HG03175 (cell line): ENCODE measurements at regions not wholly inside any gene's neighbourhood (a gene's known extent, or its start where the extent isn't known, plus 50 kb on each side); places are given as distances from the start of the nearest gene placed in this dataset.
"Not testable (repeated sequence)": the region's sequence is repeated elsewhere in the genome, so short reads cannot be mapped to it uniquely, and the experiment has no call there.

Experiments used
- ATAC-seq: cut with Tn5 transposase; IDR thresholded peaks from one replicate; pipeline ENCODE4 v1.9.1; 2021; ENCODE audit warnings: mild to moderate bottlenecking, moderate library complexity; ENCODE audit not compliant: unreplicated experiment

GRCh38 chr4:19187691-19188090, 1064.0 kb upstream of the SLIT2 start:
- no peak for ATAC-seq

- ATAC-seq: no peak
These were observed 1064.6 kb upstream of the SLIT2 start for GRCh38 chr4:19187096-19187495.

- not testable (repeated sequence) for ATAC-seq
These were observed 1070.1 kb upstream of the SLIT2 start for GRCh38 chr4:19181631-19182030.

GRCh38 chr4:19178835-19179234, 1072.9 kb upstream of the SLIT2 start:
- no peak for ATAC-seq

GRCh38 chr4:19177616-19178015, 1074.1 kb upstream of the SLIT2 start:
- no peak for ATAC-seq

- ATAC-seq: no peak
These were observed 1079.9 kb upstream of the SLIT2 start for GRCh38 chr4:19171832-19172231.

GRCh38 chr4:19167311-19167710, 1084.4 kb upstream of the SLIT2 start:
- no peak for ATAC-seq

- ATAC-seq: no peak
These were observed 1087.4 kb upstream of the SLIT2 start for GRCh38 chr4:19164334-19164733.

GRCh38 chr4:19159874-19160273, 1091.8 kb upstream of the SLIT2 start:
- no peak for ATAC-seq

- ATAC-seq: no peak
These were observed 1093.4 kb upstream of the SLIT2 start for GRCh38 chr4:19158107-19158809.

GRCh38 chr4:19156786-19157185, 1094.9 kb upstream of the SLIT2 start:
- no peak for ATAC-seq

- no peak for ATAC-seq
These were observed 1096.1 kb upstream of the SLIT2 start for GRCh38 chr4:19155568-19155967.

- ATAC-seq: not testable (repeated sequence)
These were observed 1097.4 kb upstream of the SLIT2 start for GRCh38 chr4:19154267-19154666.

- no peak for ATAC-seq
These were observed 1099.4 kb upstream of the SLIT2 start for GRCh38 chr4:19152264-19152663.

- no peak for ATAC-seq
These were observed 1100.0 kb upstream of the SLIT2 start for GRCh38 chr4:19151684-19152083.

GRCh38 chr4:19146038-19146437, 1105.7 kb upstream of the SLIT2 start:
- ATAC-seq: no peak

GRCh38 chr4:19135895-19136633, 1114.5 kb upstream of the LCORL start:
- ATAC-seq: no peak

- ATAC-seq: no peak
These were observed 1113.1 kb upstream of the LCORL start for GRCh38 chr4:19134685-19135084.

GRCh38 chr4:19133315-19133714, 1111.8 kb upstream of the LCORL start:
- no peak for ATAC-seq

- no peak for ATAC-seq
These were observed 1109.3 kb upstream of the LCORL start for GRCh38 chr4:19130866-19131265.

GRCh38 chr4:19128176-19128575, 1106.6 kb upstream of the LCORL start:
- no peak for ATAC-seq

GRCh38 chr4:19126903-19127302, 1105.3 kb upstream of the LCORL start:
- ATAC-seq: no peak
